Tibial nerve (tissue), 4 donors: ENCODE measurements at regions not wholly inside any gene's neighbourhood (a gene's known extent, or its start where the extent isn't known, plus 50 kb on each side); places are given as distances from the start of the nearest gene placed in this dataset.

Experiments used
- DNase-seq, 2 donors: peaks; one replicate each; pipeline ENCODE4 v3.0.0-alpha.2; 2019; ENCODE audit warnings: low spot score in 2 of 2
- H3K27ac ChIP-seq, 4 donors: fragments of 200-600 bp; sonication (generic) in 3 of 4; one replicate each; pipeline ENCODE4 v1.5.1; 2017 to 2019; ENCODE audit warnings: mild to moderate bottlenecking in 1 of 4
- H3K27me3 ChIP-seq, 2 donors: fragments of 200-600 bp; sonication (generic) in 1 of 2; one replicate each; pipeline versions ENCODE4 v1.5.1 to v1.6.0; 2017 to 2019
- H3K36me3 ChIP-seq, 3 donors: fragments of 200-600 bp; sonication (generic); one replicate each; pipeline ENCODE4 v1.5.1; 2018 to 2019
- H3K4me1 ChIP-seq, 4 donors: fragments of 200-600 bp; sonication (generic) in 3 of 4; one replicate each; pipeline ENCODE4 v1.5.1; 2017 to 2019
- H3K4me3 ChIP-seq, 4 donors: fragments of 200-600 bp; sonication (generic) in 3 of 4; one replicate each; pipeline ENCODE4 v1.5.1; 2017 to 2019; ENCODE audit warnings: mild to moderate bottlenecking in 1 of 4, moderate library complexity in 1 of 4
- H3K9me3 ChIP-seq, 4 donors: fragments of 200-600 bp; sonication (generic) in 3 of 4; one replicate each; pipeline ENCODE4 v1.5.1; 2017 to 2019
- EP300 ChIP-seq, 2 donors: sonication (generic); formaldehyde crosslinking; IDR thresholded peaks; one replicate each; pipeline ENCODE4 v1.6.1; 2017; ENCODE audit warnings: antibody characterized with exemption in 2 of 2, mild to moderate bottlenecking in 1 of 2
- POLR2A ChIP-seq, 2 donors: fragments of 450-650 bp; IDR thresholded peaks; one replicate each; pipeline ENCODE4 v1.6.1; 2017; ENCODE audit warnings: antibody characterized with exemption in 2 of 2, mild to moderate bottlenecking in 2 of 2, moderate library complexity in 2 of 2
- WGBS, 2 donors: methylation state at CpG; one replicate each; pipeline ENCODE4 v1.1.5; 2018; 5-methylcytosine and 5-hydroxymethylcytosine counted together
- TF ChIP-seq, protein P1 (sequence below), 5 experiments: fragments of 200-600 bp in 3 of 5; fragments of 450-650 bp in 2 of 5; sonication (generic) in 3 of 5; IDR thresholded peaks; one replicate each; pipeline ENCODE4 v1.5.1; 2016 to 2019; ENCODE audit warnings: antibody characterized with exemption in 5 of 5, mild to moderate bottlenecking in 3 of 5, moderate library complexity in 2 of 5

DNA sequence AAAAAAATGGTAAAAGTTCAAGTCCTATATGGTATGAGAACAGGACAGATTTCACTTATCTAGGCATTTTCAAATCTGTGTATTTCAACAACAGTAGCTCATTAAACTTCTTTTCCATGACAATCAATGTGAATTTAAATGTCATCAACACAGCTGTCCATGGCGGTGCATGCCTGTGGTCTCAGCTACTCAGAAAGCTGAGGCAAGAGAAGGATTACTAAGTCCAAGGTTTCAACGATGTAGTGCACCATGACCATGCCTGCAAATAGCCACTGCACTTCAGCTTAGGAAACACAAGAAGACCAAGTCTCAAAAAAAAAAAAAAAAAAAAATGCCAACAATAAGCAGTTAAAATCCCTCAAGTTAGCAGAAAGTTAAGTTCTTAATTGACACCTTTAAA lies 214.6 kb downstream of the C12orf50 start:
- Histone ChIP-seq H3K9me3 (no peaks in the 10 kb centered on the region), H3K4me3 (no peak overlapping the region), H3K27me3 (no peaks in the 10 kb centered on the region), H3K27ac (no peak overlapping the region), H3K4me1 (peaks cover 0 to 7% (median 0%) of the 10 kb centered on the region in 4 donors), H3K36me3 (no peaks in the 10 kb centered on the region)
- 91 to 100% methylated on average over 2 of the region's 2 CpGs for WGBS, 2 donors
- DNase-seq: no peak
- TF ChIP-seq, protein P1, sequence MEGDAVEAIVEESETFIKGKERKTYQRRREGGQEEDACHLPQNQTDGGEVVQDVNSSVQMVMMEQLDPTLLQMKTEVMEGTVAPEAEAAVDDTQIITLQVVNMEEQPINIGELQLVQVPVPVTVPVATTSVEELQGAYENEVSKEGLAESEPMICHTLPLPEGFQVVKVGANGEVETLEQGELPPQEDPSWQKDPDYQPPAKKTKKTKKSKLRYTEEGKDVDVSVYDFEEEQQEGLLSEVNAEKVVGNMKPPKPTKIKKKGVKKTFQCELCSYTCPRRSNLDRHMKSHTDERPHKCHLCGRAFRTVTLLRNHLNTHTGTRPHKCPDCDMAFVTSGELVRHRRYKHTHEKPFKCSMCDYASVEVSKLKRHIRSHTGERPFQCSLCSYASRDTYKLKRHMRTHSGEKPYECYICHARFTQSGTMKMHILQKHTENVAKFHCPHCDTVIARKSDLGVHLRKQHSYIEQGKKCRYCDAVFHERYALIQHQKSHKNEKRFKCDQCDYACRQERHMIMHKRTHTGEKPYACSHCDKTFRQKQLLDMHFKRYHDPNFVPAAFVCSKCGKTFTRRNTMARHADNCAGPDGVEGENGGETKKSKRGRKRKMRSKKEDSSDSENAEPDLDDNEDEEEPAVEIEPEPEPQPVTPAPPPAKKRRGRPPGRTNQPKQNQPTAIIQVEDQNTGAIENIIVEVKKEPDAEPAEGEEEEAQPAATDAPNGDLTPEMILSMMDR (IDR thresholded peaks at IDR 0.05): no peak
- TF ChIP-seq POLR2A (IDR thresholded peaks at IDR 0.05): no peak
- TF ChIP-seq EP300 (IDR thresholded peaks at IDR 0.05): no peak

DNA sequence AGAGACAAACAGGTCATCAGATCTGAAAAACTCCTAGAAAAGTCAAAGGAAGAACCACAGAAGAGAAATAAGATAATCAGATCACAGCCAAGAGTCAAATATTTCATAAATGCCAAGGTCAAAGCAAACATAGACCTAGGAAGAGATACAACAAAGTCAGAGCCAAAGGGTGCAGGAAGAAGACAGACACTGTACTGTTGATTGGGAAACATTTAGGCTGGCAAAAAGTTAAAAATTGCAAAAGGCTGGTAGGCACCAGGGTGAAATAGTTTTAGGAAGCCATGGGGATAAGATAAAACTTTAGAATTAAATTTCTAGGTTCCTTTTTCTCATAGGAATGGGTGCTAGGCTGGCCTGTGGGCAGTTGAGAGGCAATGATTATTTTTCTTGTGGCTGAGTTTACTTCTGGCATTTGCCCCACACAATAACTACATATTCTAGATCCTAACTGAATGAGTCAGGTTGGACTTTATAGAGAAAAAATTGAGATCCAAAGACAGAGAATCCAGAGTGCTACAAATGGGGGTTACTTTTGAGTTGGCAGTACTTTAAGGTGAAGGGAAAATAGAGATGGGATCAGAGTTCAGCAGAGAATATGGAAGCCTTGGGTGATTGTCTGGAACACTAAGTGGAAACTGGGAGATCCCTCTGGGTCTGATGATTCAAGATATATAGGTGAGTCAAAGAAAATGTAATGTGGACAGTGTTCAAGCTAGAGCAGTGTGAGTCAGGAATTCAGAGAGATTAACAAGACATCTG lies 215.5 kb downstream of the C12orf50 start:
- peaks cover 0 to 7% (median 0%) of the 10 kb centered on the region in 4 donors for H3K4me1 ChIP-seq
- no peak overlapping the region for H3K27ac ChIP-seq

DNA sequence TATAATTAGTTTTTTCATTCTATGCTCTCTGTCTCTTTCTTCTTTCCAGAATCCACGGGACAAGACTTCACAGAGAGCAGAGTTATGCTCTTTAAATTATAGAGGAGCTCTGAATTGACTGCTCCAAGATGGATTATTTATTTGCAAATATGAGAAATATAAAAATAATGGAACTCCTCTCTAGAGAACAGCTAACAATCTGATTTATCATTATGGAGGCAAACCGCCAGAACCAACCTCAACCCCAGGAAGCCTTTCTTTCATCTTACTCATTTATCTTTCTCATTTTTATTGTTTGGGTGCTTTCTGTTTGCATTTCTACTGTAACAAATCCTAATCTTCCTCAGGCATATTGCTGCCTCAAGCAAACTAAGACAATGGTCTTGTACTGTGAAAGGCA lies 216.5 kb downstream of the C12orf50 start:
- no peak for DNase-seq
- no peak overlapping the region for H3K4me3 ChIP-seq
- TF ChIP-seq POLR2A (IDR thresholded peaks at IDR 0.05): no peak
- H3K27me3 ChIP-seq: no peaks in the 10 kb centered on the region
- peaks cover 0 to 5% (median 0%) of the 10 kb centered on the region in 4 donors for H3K4me1 ChIP-seq
- H3K9me3 ChIP-seq: no peaks in the 10 kb centered on the region
- 81 to 85% methylated on average over 2 of the region's 2 CpGs for WGBS, 2 donors
- no peaks in the 10 kb centered on the region for H3K36me3 ChIP-seq
- H3K27ac ChIP-seq: no peak overlapping the region

More for the DNA sequence above, 215.5 kb downstream of the C12orf50 start:
- no peaks in the 10 kb centered on the region for H3K36me3 ChIP-seq
- no peaks in the 10 kb centered on the region for H3K9me3 ChIP-seq
- DNase-seq: no peak
- no peaks in the 10 kb centered on the region for H3K27me3 ChIP-seq
- no peak overlapping the region for H3K4me3 ChIP-seq
- TF ChIP-seq EP300 (IDR thresholded peaks at IDR 0.05) (no peak), POLR2A (IDR thresholded peaks at IDR 0.05) (no peak)

DNA sequence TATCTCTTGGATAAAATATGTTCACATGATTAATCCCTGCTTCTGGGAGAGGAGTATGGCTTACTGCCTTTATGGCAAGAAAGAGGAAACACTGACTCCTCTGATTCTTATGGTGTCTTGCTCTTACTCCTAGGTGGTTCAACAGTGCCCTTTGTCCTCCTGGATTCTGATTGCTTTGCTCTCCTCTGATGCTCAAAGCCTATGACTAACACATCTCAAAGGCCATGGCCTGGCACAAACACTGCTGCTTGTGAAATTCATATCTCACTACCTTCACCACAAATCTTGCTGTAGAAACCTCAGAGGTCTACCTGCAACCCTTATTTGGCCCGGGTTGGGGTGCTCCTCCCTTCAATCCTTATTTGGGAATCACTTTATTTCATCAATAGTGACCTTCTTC lies 217.2 kb downstream of the C12orf50 start:
- Histone ChIP-seq H3K4me1 (peaks cover 0 to 5% (median 0%) of the 10 kb centered on the region in 4 donors), H3K9me3 (no peaks in the 10 kb centered on the region), H3K27me3 (no peaks in the 10 kb centered on the region), H3K4me3 (no peak overlapping the region), H3K27ac (no peak overlapping the region), H3K36me3 (no peaks in the 10 kb centered on the region)
- DNase-seq: no peak
- TF ChIP-seq, protein P1 (IDR thresholded peaks at IDR 0.05): no peak
- 61 to 79% methylated on average over 1 of the region's 1 CpG for WGBS, 2 donors

DNA sequence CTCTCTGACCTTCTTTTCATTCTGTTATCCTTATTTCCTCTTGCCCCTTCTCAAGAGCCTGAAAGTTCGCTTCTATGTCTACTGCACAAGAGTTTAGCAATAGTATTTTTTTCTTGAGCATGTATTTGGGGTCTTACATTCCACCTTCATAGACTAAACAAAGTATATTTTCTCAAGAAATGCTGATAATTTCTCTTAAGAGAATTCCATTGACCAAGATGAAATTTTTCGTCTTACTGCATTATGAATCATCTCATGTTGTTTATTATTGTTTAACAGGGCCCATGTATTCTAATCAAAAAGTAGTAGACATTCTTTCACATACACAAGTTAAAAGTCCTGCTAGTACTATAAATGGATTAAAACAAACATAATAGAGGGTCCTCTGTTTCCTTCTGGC lies 219.3 kb downstream of the C12orf50 start:
- Histone ChIP-seq H3K4me3 (no peak overlapping the region), H3K27me3 (no peaks in the 10 kb centered on the region), H3K36me3 (no peaks in the 10 kb centered on the region), H3K27ac (no peak overlapping the region), H3K4me1 (no peaks in the 10 kb centered on the region), H3K9me3 (no peaks in the 10 kb centered on the region)
- no peak for DNase-seq
- TF ChIP-seq POLR2A (IDR thresholded peaks at IDR 0.05) (no peak), EP300 (IDR thresholded peaks at IDR 0.05) (no peak)
- TF ChIP-seq, protein P1 (IDR thresholded peaks at IDR 0.05): no peak
- 51 to 55% methylated on average over 2 of the region's 2 CpGs for WGBS, 2 donors

DNA sequence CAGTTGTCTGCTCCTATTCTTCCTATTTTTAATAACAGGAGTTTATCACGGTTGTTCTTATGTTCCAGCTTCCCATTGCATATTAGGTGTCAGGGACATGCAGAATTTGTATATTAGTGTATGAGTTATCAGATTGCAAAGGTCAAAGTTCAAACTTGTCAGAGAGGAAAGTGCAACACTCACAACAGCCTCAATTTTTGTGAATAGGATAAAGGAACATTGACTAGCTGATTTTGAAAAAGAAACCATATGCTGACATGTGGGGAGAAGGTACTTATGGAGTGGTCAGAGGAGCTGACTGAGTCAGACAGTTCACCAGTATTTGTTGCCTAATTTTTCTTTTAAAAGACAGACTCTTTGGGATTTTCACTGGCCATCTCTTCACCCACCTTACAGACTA lies 222.1 kb downstream of the C12orf50 start:
- whole genome bisulfite sequencing, 2 donors: 40 to 52% methylated on average over 1 of the region's 1 CpG
- Histone ChIP-seq H3K4me1 (peaks cover 0 to 10% (median 0%) of the 10 kb centered on the region in 4 donors), H3K4me3 (no peak overlapping the region), H3K27ac (no peak overlapping the region), H3K9me3 (no peaks in the 10 kb centered on the region), H3K27me3 (no peaks in the 10 kb centered on the region), H3K36me3 (no peaks in the 10 kb centered on the region)
- TF ChIP-seq EP300 (IDR thresholded peaks at IDR 0.05) (no peak), POLR2A (IDR thresholded peaks at IDR 0.05) (no peak)
- TF ChIP-seq, protein P1 (IDR thresholded peaks at IDR 0.05): no peak
- no peak for DNase-seq
